Neural cell (in vitro differentiated cells): ENCODE measurements at regions not wholly inside any gene's neighbourhood (a gene's known extent, or its start where the extent isn't known, plus 50 kb on each side); places are given as distances from the start of the nearest gene placed in this dataset.

ENCODE experiments used
- H2AFZ ChIP-seq: fragments of 200-600, 300-800 bp; sonication (generic), shearing (Covaris generic); 2 replicates; pipeline ENCODE4 v1.6.0; 2014; ENCODE audit warnings: low read depth, mild to moderate bottlenecking, antibody characterized with exemption, low read length, moderate library complexity
- H3F3A ChIP-seq: fragments of 200-600 bp; shearing (Covaris generic); 2 replicates; pipeline ENCODE4 v1.6.1; 2016; ENCODE audit warnings: mild to moderate bottlenecking, moderate library complexity, mixed read lengths, antibody characterized with exemption, low read length; ENCODE audit not compliant: insufficient read depth, poor library complexity, severe bottlenecking
- H3K27ac ChIP-seq: fragments of 200-600, 300-800 bp; sonication (generic), shearing (Covaris generic); 2 replicates; pipeline ENCODE4 v1.5.1; 2014; ENCODE audit warnings: mild to moderate bottlenecking, low read length, moderate library complexity
- H3K27me3 ChIP-seq: fragments of 300-800, 200-600 bp; sonication (generic), shearing (Covaris generic); 2 replicates; pipeline ENCODE4 v1.6.0; 2014; ENCODE audit warnings: mild to moderate bottlenecking, low read depth, low read length, moderate library complexity; ENCODE audit not compliant: insufficient read depth
- H3K36me3 ChIP-seq: fragments of 300-800, 200-600 bp; sonication (generic), shearing (Covaris generic); 2 replicates; pipeline ENCODE4 v1.5.1; 2014; ENCODE audit warnings: mild to moderate bottlenecking, antibody characterized with exemption, low read length, moderate library complexity; ENCODE audit not compliant: insufficient read depth
- H3K4me2 ChIP-seq: fragments of 300-800, 200-600 bp; sonication (generic), shearing (Covaris generic); 2 replicates; pipeline ENCODE4 v1.6.0; 2014; ENCODE audit warnings: mild to moderate bottlenecking, low read length
- H3K4me3 ChIP-seq: fragments of 300-800, 200-600 bp; sonication (generic), shearing (Covaris generic); 2 replicates; pipeline ENCODE4 v1.5.1; 2014; ENCODE audit warnings: mild to moderate bottlenecking, low read length, moderate library complexity
- H3K79me2 ChIP-seq: fragments of 200-600 bp; shearing (Covaris generic); replicated peaks from 2 replicates; pipeline ENCODE4 v1.6.0; 2014; ENCODE audit warnings: mild to moderate bottlenecking, low read length, moderate library complexity; ENCODE audit not compliant: insufficient read depth
- H3K9ac ChIP-seq: fragments of 300-800, 200-600 bp; sonication (generic), shearing (Covaris generic); 2 replicates; pipeline ENCODE4 v1.6.1; 2016; ENCODE audit warnings: mild to moderate bottlenecking, low read length, mixed read lengths
- H3K9me2 ChIP-seq: fragments of 200-600 bp; shearing (Covaris generic); 2 replicates; pipeline ENCODE4 v1.6.1; 2016; ENCODE audit warnings: mild to moderate bottlenecking, low read length, mixed read lengths; ENCODE audit not compliant: insufficient read depth
- H3K9me3 ChIP-seq: fragments of 200-600, 300-800 bp; sonication (generic), shearing (Covaris generic); 2 replicates; pipeline ENCODE4 v1.6.1; 2016; ENCODE audit warnings: mild to moderate bottlenecking, mixed run types, low read length, moderate library complexity, mixed read lengths
- H4K20me1 ChIP-seq: fragments of 200-600 bp; shearing (Covaris generic); 2 replicates; pipeline ENCODE4 v1.6.1; 2016; ENCODE audit warnings: mild to moderate bottlenecking, mixed run types; ENCODE audit not compliant: insufficient read depth
- EP300 ChIP-seq: fragments of 450-650 bp; conservative IDR thresholded peaks from 2 replicates; pipeline ENCODE4 v1.6.1; 2014; ENCODE audit warnings: antibody characterized with exemption, mild to moderate bottlenecking, moderate library complexity; ENCODE audit not compliant: poor library complexity, severe bottlenecking
- EZH2 ChIP-seq: fragments of 200-600, 300-800 bp; shearing (Covaris generic), sonication (generic); IDR thresholded peaks from 2 replicates; pipeline ENCODE4 v1.6.1; 2014; ENCODE audit warnings: antibody characterized with exemption, low read length, borderline replicate concordance, mild to moderate bottlenecking; ENCODE audit not compliant: insufficient read depth, poor library complexity, severe bottlenecking
- MXI1 ChIP-seq: fragments of 450-650 bp; conservative IDR thresholded peaks from 2 replicates; pipeline ENCODE4 v1.6.1; 2014; ENCODE audit warnings: antibody characterized with exemption, mild to moderate bottlenecking; ENCODE audit not compliant: poor library complexity, severe bottlenecking
- POLR2AphosphoS5 ChIP-seq: IDR thresholded peaks from 2 replicates; pipeline ENCODE4 v1.6.1; 2012
- RAD21 ChIP-seq: fragments of 450-650 bp; conservative IDR thresholded peaks from 2 replicates; pipeline ENCODE4 v1.6.1; 2014; ENCODE audit warnings: antibody characterized with exemption, mild to moderate bottlenecking, moderate library complexity
- SMC3 ChIP-seq: fragments of 450-650 bp; conservative IDR thresholded peaks from 2 replicates; pipeline ENCODE4 v1.6.1; 2014; ENCODE audit warnings: antibody characterized with exemption, mild to moderate bottlenecking, moderate library complexity; ENCODE audit not compliant: poor library complexity
- TAF1 ChIP-seq: IDR thresholded peaks from 2 replicates; pipeline ENCODE4 v1.6.1; 2012; ENCODE audit warnings: low read depth
- TF ChIP-seq, protein P1 (sequence below): IDR thresholded peaks from 2 replicates; pipeline ENCODE4 v1.6.1; 2012; ENCODE audit warnings: borderline replicate concordance
- TF ChIP-seq, protein P2 (sequence below): fragments of 450-650 bp; IDR thresholded peaks from 2 replicates; pipeline ENCODE4 v1.5.1; 2014; ENCODE audit warnings: antibody characterized with exemption, mild to moderate bottlenecking, moderate library complexity; ENCODE audit not compliant: poor library complexity, severe bottlenecking

DNA sequence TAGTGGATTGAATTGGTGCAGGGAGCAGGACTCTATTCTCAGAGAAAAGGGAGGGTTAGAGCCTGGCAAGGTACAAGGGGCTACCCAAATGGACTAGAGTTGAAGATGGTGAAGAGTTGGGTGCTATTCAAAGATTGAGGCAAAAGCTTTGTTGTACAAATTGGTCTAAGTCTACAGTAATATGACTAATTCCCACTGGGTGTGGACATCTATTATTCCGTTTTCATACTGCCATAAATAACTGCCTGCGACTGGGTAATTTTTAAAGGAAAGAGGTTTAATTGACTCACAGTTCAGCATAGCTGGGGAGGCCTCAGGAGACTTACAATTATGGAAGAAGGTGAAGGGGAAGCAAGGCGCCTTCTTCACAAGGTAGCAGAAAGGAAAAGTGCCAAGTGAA, 266.3 kb downstream of the TPBG start:
- Histone ChIP-seq H3K9me3 (no peaks in the 10 kb centered on the region), H3K27ac (no peak overlapping the region), H3K79me2 (no peaks in the 10 kb centered on the region), H3K9me2 (no peaks in the 10 kb centered on the region), H3K36me3 (no peaks in the 10 kb centered on the region), H2AFZ (no peak overlapping the region), H3K4me3 (no peak overlapping the region), H3K4me2 (no peak overlapping the region), H3F3A (no peaks in the 10 kb centered on the region), H3K27me3 (no peaks in the 10 kb centered on the region), H3K9ac (no peak overlapping the region), H4K20me1 (no peaks in the 10 kb centered on the region)
- TF ChIP-seq EP300 (no peak), SMC3 (no peak), POLR2AphosphoS5 (no peak), TAF1 (no peak), EZH2 (no peak), RAD21 (no peak), MXI1 (no peak)
- TF ChIP-seq, protein P1, sequence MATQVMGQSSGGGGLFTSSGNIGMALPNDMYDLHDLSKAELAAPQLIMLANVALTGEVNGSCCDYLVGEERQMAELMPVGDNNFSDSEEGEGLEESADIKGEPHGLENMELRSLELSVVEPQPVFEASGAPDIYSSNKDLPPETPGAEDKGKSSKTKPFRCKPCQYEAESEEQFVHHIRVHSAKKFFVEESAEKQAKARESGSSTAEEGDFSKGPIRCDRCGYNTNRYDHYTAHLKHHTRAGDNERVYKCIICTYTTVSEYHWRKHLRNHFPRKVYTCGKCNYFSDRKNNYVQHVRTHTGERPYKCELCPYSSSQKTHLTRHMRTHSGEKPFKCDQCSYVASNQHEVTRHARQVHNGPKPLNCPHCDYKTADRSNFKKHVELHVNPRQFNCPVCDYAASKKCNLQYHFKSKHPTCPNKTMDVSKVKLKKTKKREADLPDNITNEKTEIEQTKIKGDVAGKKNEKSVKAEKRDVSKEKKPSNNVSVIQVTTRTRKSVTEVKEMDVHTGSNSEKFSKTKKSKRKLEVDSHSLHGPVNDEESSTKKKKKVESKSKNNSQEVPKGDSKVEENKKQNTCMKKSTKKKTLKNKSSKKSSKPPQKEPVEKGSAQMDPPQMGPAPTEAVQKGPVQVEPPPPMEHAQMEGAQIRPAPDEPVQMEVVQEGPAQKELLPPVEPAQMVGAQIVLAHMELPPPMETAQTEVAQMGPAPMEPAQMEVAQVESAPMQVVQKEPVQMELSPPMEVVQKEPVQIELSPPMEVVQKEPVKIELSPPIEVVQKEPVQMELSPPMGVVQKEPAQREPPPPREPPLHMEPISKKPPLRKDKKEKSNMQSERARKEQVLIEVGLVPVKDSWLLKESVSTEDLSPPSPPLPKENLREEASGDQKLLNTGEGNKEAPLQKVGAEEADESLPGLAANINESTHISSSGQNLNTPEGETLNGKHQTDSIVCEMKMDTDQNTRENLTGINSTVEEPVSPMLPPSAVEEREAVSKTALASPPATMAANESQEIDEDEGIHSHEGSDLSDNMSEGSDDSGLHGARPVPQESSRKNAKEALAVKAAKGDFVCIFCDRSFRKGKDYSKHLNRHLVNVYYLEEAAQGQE, result no peak
- TF ChIP-seq, protein P2, sequence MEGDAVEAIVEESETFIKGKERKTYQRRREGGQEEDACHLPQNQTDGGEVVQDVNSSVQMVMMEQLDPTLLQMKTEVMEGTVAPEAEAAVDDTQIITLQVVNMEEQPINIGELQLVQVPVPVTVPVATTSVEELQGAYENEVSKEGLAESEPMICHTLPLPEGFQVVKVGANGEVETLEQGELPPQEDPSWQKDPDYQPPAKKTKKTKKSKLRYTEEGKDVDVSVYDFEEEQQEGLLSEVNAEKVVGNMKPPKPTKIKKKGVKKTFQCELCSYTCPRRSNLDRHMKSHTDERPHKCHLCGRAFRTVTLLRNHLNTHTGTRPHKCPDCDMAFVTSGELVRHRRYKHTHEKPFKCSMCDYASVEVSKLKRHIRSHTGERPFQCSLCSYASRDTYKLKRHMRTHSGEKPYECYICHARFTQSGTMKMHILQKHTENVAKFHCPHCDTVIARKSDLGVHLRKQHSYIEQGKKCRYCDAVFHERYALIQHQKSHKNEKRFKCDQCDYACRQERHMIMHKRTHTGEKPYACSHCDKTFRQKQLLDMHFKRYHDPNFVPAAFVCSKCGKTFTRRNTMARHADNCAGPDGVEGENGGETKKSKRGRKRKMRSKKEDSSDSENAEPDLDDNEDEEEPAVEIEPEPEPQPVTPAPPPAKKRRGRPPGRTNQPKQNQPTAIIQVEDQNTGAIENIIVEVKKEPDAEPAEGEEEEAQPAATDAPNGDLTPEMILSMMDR, result no peak

DNA sequence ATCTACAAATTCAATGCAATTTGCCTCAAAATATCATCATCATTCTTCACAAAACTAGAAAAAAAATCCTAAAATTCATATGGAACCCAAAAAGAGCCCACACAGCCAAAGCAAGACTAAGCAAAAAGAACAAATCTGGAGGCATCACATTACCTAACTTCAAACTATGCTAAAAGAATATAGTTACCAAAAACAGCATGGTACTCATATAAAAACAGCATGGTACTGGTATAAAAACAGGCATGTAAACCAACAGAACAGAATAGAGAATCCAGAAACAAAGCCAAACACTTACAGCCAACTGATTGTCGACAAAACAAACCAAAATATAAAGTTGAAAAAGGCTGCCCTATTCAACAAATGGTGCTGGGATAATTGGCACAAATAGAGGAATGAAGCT, 278.1 kb downstream of the TPBG start:
- no peaks in the 10 kb centered on the region for H3K36me3 ChIP-seq
- H3K9me3 ChIP-seq, result no peaks in the 10 kb centered on the region
- no peaks in the 10 kb centered on the region for H3F3A ChIP-seq
- H3K9me2 ChIP-seq, result no peaks in the 10 kb centered on the region
- no peaks in the 10 kb centered on the region for H4K20me1 ChIP-seq
- H3K9ac ChIP-seq, result no peak overlapping the region
- no peaks in the 10 kb centered on the region for H3K27me3 ChIP-seq
- no peaks in the 10 kb centered on the region for H3K79me2 ChIP-seq
- H3K4me2 ChIP-seq, result no peak overlapping the region
- TF ChIP-seq, protein P1, result no peak
- TF ChIP-seq SMC3 (no peak), POLR2AphosphoS5 (no peak), EP300 (no peak), EZH2 (no peak)
- TF ChIP-seq, protein P2, result no peak
- no peak overlapping the region for H3K27ac ChIP-seq
- H3K4me3 ChIP-seq, result no peak overlapping the region
- no peak overlapping the region for H2AFZ ChIP-seq
